ENCODE measurements at regions not wholly inside any gene's neighbourhood (a gene's known extent, or its start where the extent isn't known, plus 50 kb on each side); places are given as distances from the start of the nearest gene placed in this dataset.

GRCh38 chr18:56460581-56460980, 177.8 kb downstream of the TXNL1 start:
- H3K36me3 ChIP-seq (ENCODE audit: insufficient read depth, insufficient read length, low read length) = no peaks in the 10 kb centered on the region
- H3K27me3 ChIP-seq (ENCODE audit: insufficient read depth, insufficient read length) = no peaks in the 10 kb centered on the region
- DNase-seq (ENCODE audit: low read depth, low spot score) = no peak
- peaks cover 15% of the 10 kb centered on the region; the same call in 1 of the 2 replicates for H3K9me3 ChIP-seq (ENCODE audit: insufficient read depth, low read length)
- TF ChIP-seq YY1 (IDR thresholded peaks at IDR 0.05; ENCODE audit: insufficient read depth, insufficient read length) = no peak
- TF ChIP-seq ZNF274 (IDR thresholded peaks at IDR 0.05; ENCODE audit: low read depth, low read length) = no peak
- no peak for TF ChIP-seq SUZ12 (IDR thresholded peaks at IDR 0.05; ENCODE audit: extremely low read depth, insufficient read depth, insufficient read length)
- H3K4me3 ChIP-seq (ENCODE audit: insufficient read length, low read depth) = no peak overlapping the region
- no peaks in the 10 kb centered on the region for H3K4me1 ChIP-seq (ENCODE audit: insufficient read depth, insufficient read length)
- no peak overlapping the region for H3K9ac ChIP-seq (ENCODE audit: insufficient read length, low read depth)

- DNase-seq (ENCODE audit: low read depth, low spot score) = no peak
- H3K36me3 ChIP-seq (ENCODE audit: insufficient read depth, insufficient read length, low read length) = no peaks in the 10 kb centered on the region
- no peaks in the 10 kb centered on the region for H3K4me1 ChIP-seq (ENCODE audit: insufficient read depth, insufficient read length)
- no peaks in the 10 kb centered on the region for H3K27me3 ChIP-seq (ENCODE audit: insufficient read depth, insufficient read length)
- TF ChIP-seq ZNF274 (IDR thresholded peaks at IDR 0.05; ENCODE audit: low read depth, low read length) (no peak), SUZ12 (IDR thresholded peaks at IDR 0.05; ENCODE audit: extremely low read depth, insufficient read depth, insufficient read length) (no peak), YY1 (IDR thresholded peaks at IDR 0.05; ENCODE audit: insufficient read depth, insufficient read length) (no peak)
- no peak overlapping the region for H3K9ac ChIP-seq (ENCODE audit: insufficient read length, low read depth)
- H3K9me3 ChIP-seq (ENCODE audit: insufficient read depth, low read length) = no peaks in the 10 kb centered on the region
- no peak overlapping the region for H3K4me3 ChIP-seq (ENCODE audit: insufficient read length, low read depth)
These were observed 179.4 kb downstream of the TXNL1 start for GRCh38 chr18:56458770-56459712.

- no peak for DNase-seq (ENCODE audit: low read depth, low spot score)
- Histone ChIP-seq H3K27me3 (ENCODE audit: insufficient read depth, insufficient read length) (no peaks in the 10 kb centered on the region), H3K4me3 (ENCODE audit: insufficient read length, low read depth) (no peak overlapping the region), H3K4me1 (ENCODE audit: insufficient read depth, insufficient read length) (no peaks in the 10 kb centered on the region), H3K9ac (ENCODE audit: insufficient read length, low read depth) (no peak overlapping the region), H3K9me3 (ENCODE audit: insufficient read depth, low read length) (no peaks in the 10 kb centered on the region), H3K36me3 (ENCODE audit: insufficient read depth, insufficient read length, low read length) (no peaks in the 10 kb centered on the region)
- TF ChIP-seq SUZ12 (IDR thresholded peaks at IDR 0.05; ENCODE audit: extremely low read depth, insufficient read depth, insufficient read length) (no peak), ZNF274 (IDR thresholded peaks at IDR 0.05; ENCODE audit: low read depth, low read length) (no peak), YY1 (IDR thresholded peaks at IDR 0.05; ENCODE audit: insufficient read depth, insufficient read length) (no peak)
These were observed 182.5 kb downstream of the TXNL1 start for GRCh38 chr18:56455874-56456273.

GRCh38 chr18:56455141-56455540, 183.3 kb downstream of the TXNL1 start:
- Histone ChIP-seq H3K9me3 (ENCODE audit: insufficient read depth, low read length) (no peaks in the 10 kb centered on the region), H3K36me3 (ENCODE audit: insufficient read depth, insufficient read length, low read length) (no peaks in the 10 kb centered on the region), H3K4me3 (ENCODE audit: insufficient read length, low read depth) (no peak overlapping the region), H3K27me3 (ENCODE audit: insufficient read depth, insufficient read length) (no peaks in the 10 kb centered on the region), H3K9ac (ENCODE audit: insufficient read length, low read depth) (no peak overlapping the region), H3K4me1 (ENCODE audit: insufficient read depth, insufficient read length) (no peaks in the 10 kb centered on the region)
- no peak for TF ChIP-seq YY1 (IDR thresholded peaks at IDR 0.05; ENCODE audit: insufficient read depth, insufficient read length)
- TF ChIP-seq SUZ12 (IDR thresholded peaks at IDR 0.05; ENCODE audit: extremely low read depth, insufficient read depth, insufficient read length) = no peak
- no peak for TF ChIP-seq ZNF274 (IDR thresholded peaks at IDR 0.05; ENCODE audit: low read depth, low read length)
- no peak for DNase-seq (ENCODE audit: low read depth, low spot score)

- no peak for DNase-seq (ENCODE audit: low read depth, low spot score)
- no peaks in the 10 kb centered on the region for H3K36me3 ChIP-seq (ENCODE audit: insufficient read depth, insufficient read length, low read length)
- no peaks in the 10 kb centered on the region for H3K4me1 ChIP-seq (ENCODE audit: insufficient read depth, insufficient read length)
- H3K9ac ChIP-seq (ENCODE audit: insufficient read length, low read depth) = no peak overlapping the region
- H3K4me3 ChIP-seq (ENCODE audit: insufficient read length, low read depth) = no peak overlapping the region
- TF ChIP-seq SUZ12 (IDR thresholded peaks at IDR 0.05; ENCODE audit: extremely low read depth, insufficient read depth, insufficient read length) (no peak), YY1 (IDR thresholded peaks at IDR 0.05; ENCODE audit: insufficient read depth, insufficient read length) (no peak), ZNF274 (IDR thresholded peaks at IDR 0.05; ENCODE audit: low read depth, low read length) (no peak)
- H3K9me3 ChIP-seq (ENCODE audit: insufficient read depth, low read length) = no peaks in the 10 kb centered on the region
- H3K27me3 ChIP-seq (ENCODE audit: insufficient read depth, insufficient read length) = no peaks in the 10 kb centered on the region
These were observed 184.8 kb downstream of the TXNL1 start for GRCh38 chr18:56453631-56454030.

- DNase-seq (ENCODE audit: low read depth, low spot score) = no peak
- Histone ChIP-seq H3K36me3 (ENCODE audit: insufficient read depth, insufficient read length, low read length) (no peaks in the 10 kb centered on the region), H3K9me3 (ENCODE audit: insufficient read depth, low read length) (no peaks in the 10 kb centered on the region), H3K9ac (ENCODE audit: insufficient read length, low read depth) (no peak overlapping the region), H3K4me1 (ENCODE audit: insufficient read depth, insufficient read length) (no peaks in the 10 kb centered on the region), H3K27me3 (ENCODE audit: insufficient read depth, insufficient read length) (no peaks in the 10 kb centered on the region), H3K4me3 (ENCODE audit: insufficient read length, low read depth) (no peak overlapping the region)
- no peak for TF ChIP-seq YY1 (IDR thresholded peaks at IDR 0.05; ENCODE audit: insufficient read depth, insufficient read length)
- no peak for TF ChIP-seq SUZ12 (IDR thresholded peaks at IDR 0.05; ENCODE audit: extremely low read depth, insufficient read depth, insufficient read length)
- TF ChIP-seq ZNF274 (IDR thresholded peaks at IDR 0.05; ENCODE audit: low read depth, low read length) = no peak
These were observed 187.2 kb downstream of the TXNL1 start for GRCh38 chr18:56451188-56451587.

GRCh38 chr18:56448751-56449150, 189.6 kb downstream of the TXNL1 start:
- Histone ChIP-seq H3K36me3 (ENCODE audit: insufficient read depth, insufficient read length, low read length) (no peaks in the 10 kb centered on the region), H3K4me3 (ENCODE audit: insufficient read length, low read depth) (no peak overlapping the region), H3K9ac (ENCODE audit: insufficient read length, low read depth) (no peak overlapping the region), H3K27me3 (ENCODE audit: insufficient read depth, insufficient read length) (no peaks in the 10 kb centered on the region), H3K4me1 (ENCODE audit: insufficient read depth, insufficient read length) (no peaks in the 10 kb centered on the region), H3K9me3 (ENCODE audit: insufficient read depth, low read length) (no peaks in the 10 kb centered on the region)
- DNase-seq (ENCODE audit: low read depth, low spot score) = no peak
- TF ChIP-seq ZNF274 (IDR thresholded peaks at IDR 0.05; ENCODE audit: low read depth, low read length) (no peak), YY1 (IDR thresholded peaks at IDR 0.05; ENCODE audit: insufficient read depth, insufficient read length) (no peak), SUZ12 (IDR thresholded peaks at IDR 0.05; ENCODE audit: extremely low read depth, insufficient read depth, insufficient read length) (no peak)
